ENCODE measurements at regions not wholly inside any gene's neighbourhood (a gene's known extent, or its start where the extent isn't known, plus 50 kb on each side); places are given as distances from the start of the nearest gene placed in this dataset.

DNA sequence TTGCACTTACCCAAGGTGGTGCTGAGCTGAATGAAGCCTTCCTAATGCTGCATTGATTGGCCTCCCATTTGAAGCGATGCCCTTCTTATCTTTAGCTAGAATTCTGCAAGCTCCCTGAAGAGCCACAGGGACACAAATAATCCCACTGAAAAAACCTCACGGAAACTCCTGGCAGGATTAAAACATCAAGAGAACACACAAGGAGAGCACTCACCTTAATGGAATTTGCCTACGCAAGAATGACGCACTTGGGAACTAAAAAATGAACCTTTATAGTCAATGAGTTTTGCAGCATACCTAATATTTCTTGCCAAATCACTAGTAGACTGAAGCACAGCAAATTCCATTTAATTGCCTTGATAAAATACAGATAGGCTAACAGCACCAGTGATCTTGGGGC, 232.8 kb upstream of the UBASH3B start:
- POLR2A ChIA-PET (ENCODE audit: partially characterized antibody), result interaction anchor here (2.2 kb wide), 1 partner anchor 17 kb away, joined by 6 read pairs; no protein-coding TSS in a partner anchor
- TF ChIP-seq PHF8 (conservative IDR thresholded peaks at IDR 0.05; ENCODE audit: low read depth, low read length), result no peak
- TF ChIP-seq TAF1 (IDR thresholded peaks at IDR 0.05; ENCODE audit: low read depth, low read length), result no peak
- Histone ChIP-seq H3K4me1 (replicated peaks in 1 of 4; ENCODE audit: control insufficient read depth in 3 of 4, insufficient read depth in 4 of 4, low read length in 3 of 4) (peaks cover 0 to 9% (median 0%) of the 10 kb centered on the region in 4 experiments; a peak in 2 of 7 replicates), H3K4me2 (ENCODE audit: insufficient read depth in 1 of 2, low read depth in 2 of 2, low read length in 2 of 2) (no peak overlapping the region), H3K9me3 (ENCODE audit: insufficient read depth in 2 of 2, low read depth in 1 of 2, low read length in 1 of 2) (no peaks in the 10 kb centered on the region), H3K36me3 (ENCODE audit: control insufficient read depth in 2 of 4, insufficient read depth in 4 of 4, low read length in 3 of 4) (no peaks in the 10 kb centered on the region), H3K27me3 (replicated peaks in 1 of 4; ENCODE audit: control insufficient read depth in 3 of 4, extremely low read depth in 1 of 4, insufficient read depth in 3 of 4, low read length in 3 of 4) (peaks cover 0 to 1% (median 0%) of the 10 kb centered on the region in 4 experiments; a peak in 1 of 7 replicates), H3K23ac (ENCODE audit: insufficient read length) (no peak overlapping the region), H3K4me3 (ENCODE audit: extremely low read depth in 1 of 4, insufficient read depth in 2 of 4, low read depth in 3 of 4, low read length in 4 of 4) (no peak overlapping the region), H3K79me2 (ENCODE audit: control insufficient read depth in 1 of 2, insufficient read depth in 2 of 2, low read length in 2 of 2) (no peaks in the 10 kb centered on the region), H2BK20ac (ENCODE audit: low read length) (no peak overlapping the region), H3K14ac (ENCODE audit: insufficient read length) (no peak overlapping the region), H4K20me1 (replicated peaks in 1 of 2; ENCODE audit: control insufficient read depth in 1 of 2, insufficient read depth in 2 of 2, low read length in 2 of 2) (no peaks in the 10 kb centered on the region), H3K79me1 (ENCODE audit: low read depth, low read length) (no peaks in the 10 kb centered on the region), H2BK15ac (ENCODE audit: low read length) (no peak overlapping the region), H4K5ac (ENCODE audit: insufficient read length, low read depth, low read length) (no peak overlapping the region), H3K27ac (ENCODE audit: low read depth, low read length) (no peak overlapping the region), H3K18ac (ENCODE audit: extremely low read depth, low read length) (no peak overlapping the region), H3K9ac (replicated peaks in 1 of 4; ENCODE audit: extremely low read depth in 1 of 4, low read depth in 3 of 4, low read length in 3 of 4) (no peak overlapping the region), H2AK5ac (ENCODE audit: low read depth, low read length) (no peak overlapping the region), H4K8ac (ENCODE audit: extremely low read depth, insufficient read depth, low read length) (no peak overlapping the region), H2BK12ac (ENCODE audit: low read depth, low read length) (no peak overlapping the region), H2AFZ (ENCODE audit: low read length) (no peak overlapping the region), H3K4ac (replicated peaks; ENCODE audit: insufficient read length, low read depth, low read length) (no peak overlapping the region), H3K23me2 (ENCODE audit: low read depth, low read length) (no peaks in the 10 kb centered on the region; the same call in 1 of the 2 replicates), H2BK5ac (ENCODE audit: low read depth, low read length) (no peak overlapping the region), H2BK120ac (replicated peaks; ENCODE audit: low read depth, low read length) (no peak overlapping the region), H3K56ac (replicated peaks; ENCODE audit: insufficient read length, low read depth, low read length) (no peak overlapping the region), H4K91ac (replicated peaks; ENCODE audit: insufficient read length, low read length) (no peak overlapping the region)
- WGBS, 2 experiments (ENCODE audit: extremely low coverage in 1 of 2, insufficient coverage in 1 of 2, insufficient read length in 1 of 2, insufficient replicate concordance in 2 of 2, low coverage in 1 of 2, low lambda C conversion rate in 2 of 2, missing lambda C conversion rate in 1 of 2), result 93% methylated on average over 4 of the region's 4 CpGs; no CpG with 5 or more reads in 1 of the 2 experiments
- DNase-seq (ENCODE audit: low read depth in 1 of 2, low spot score in 2 of 2), result no peak
- CTCF ChIA-PET (ENCODE audit: partially characterized antibody), result interaction anchor here (1.5 kb wide), 1 partner anchor 9 kb away, joined by 4 read pairs; no protein-coding TSS in a partner anchor
- no peak for FAIRE-seq

Measured in H1 (cell line).